ENCODE measurements at regions not wholly inside any gene's neighbourhood (a gene's known extent, or its start where the extent isn't known, plus 50 kb on each side); places are given as distances from the start of the nearest gene placed in this dataset.

GRCh38 chr1:22321917-22322316, 129.7 kb upstream of the ZBTB40 start:
- BruUV-seq (replicated peaks): no TSS peak
- no peak overlapping the region for H3K27ac ChIP-seq (ENCODE audit: insufficient read depth, low read depth, low read length)
- peaks cover 5% of the 10 kb centered on the region for H3K4me1 ChIP-seq (ENCODE audit: control insufficient read depth, extremely low read depth, insufficient read depth, low read length)
- H2AFZ ChIP-seq (ENCODE audit: low read depth, low read length): no peak overlapping the region
- H3K4me2 ChIP-seq (ENCODE audit: insufficient read depth, low read length): no peak overlapping the region
- H3K27me3 ChIP-seq (ENCODE audit: control insufficient read depth in 2 of 2, insufficient read depth in 2 of 2, low read length in 2 of 2): peaks cover 10 to 13% of the 10 kb centered on the region in 2 experiments
- H3K4me3 ChIP-seq (replicated peaks in 1 of 3; ENCODE audit: insufficient read depth in 1 of 3, low read depth in 1 of 3, low read length in 3 of 3): no peak overlapping the region
- TF ChIP-seq GATA2 (IDR thresholded peaks at IDR 0.05; ENCODE audit: insufficient read depth, insufficient read length, low read depth, low read length) (no peak), POLR2A (IDR thresholded peaks at IDR 0.05; ENCODE audit: low read depth, low read length) (no peak), MYC (IDR thresholded peaks at IDR 0.05; ENCODE audit: low read depth, low read length) (no peak), JUN (IDR thresholded peaks at IDR 0.05; ENCODE audit: borderline replicate concordance, insufficient read depth, insufficient read length, low read depth) (no peak), POLR2AphosphoS5 (IDR thresholded peaks at IDR 0.05; ENCODE audit: insufficient read depth, low read depth, low read length) (no peak), FOS (IDR thresholded peaks at IDR 0.05; ENCODE audit: borderline replicate concordance, insufficient read depth, low read length) (no peak), EZH2 (IDR thresholded peaks at IDR 0.05; ENCODE audit: borderline replicate concordance, low read depth, low read length, severe bottlenecking) (no peak)
- TF ChIP-seq, protein P1, sequence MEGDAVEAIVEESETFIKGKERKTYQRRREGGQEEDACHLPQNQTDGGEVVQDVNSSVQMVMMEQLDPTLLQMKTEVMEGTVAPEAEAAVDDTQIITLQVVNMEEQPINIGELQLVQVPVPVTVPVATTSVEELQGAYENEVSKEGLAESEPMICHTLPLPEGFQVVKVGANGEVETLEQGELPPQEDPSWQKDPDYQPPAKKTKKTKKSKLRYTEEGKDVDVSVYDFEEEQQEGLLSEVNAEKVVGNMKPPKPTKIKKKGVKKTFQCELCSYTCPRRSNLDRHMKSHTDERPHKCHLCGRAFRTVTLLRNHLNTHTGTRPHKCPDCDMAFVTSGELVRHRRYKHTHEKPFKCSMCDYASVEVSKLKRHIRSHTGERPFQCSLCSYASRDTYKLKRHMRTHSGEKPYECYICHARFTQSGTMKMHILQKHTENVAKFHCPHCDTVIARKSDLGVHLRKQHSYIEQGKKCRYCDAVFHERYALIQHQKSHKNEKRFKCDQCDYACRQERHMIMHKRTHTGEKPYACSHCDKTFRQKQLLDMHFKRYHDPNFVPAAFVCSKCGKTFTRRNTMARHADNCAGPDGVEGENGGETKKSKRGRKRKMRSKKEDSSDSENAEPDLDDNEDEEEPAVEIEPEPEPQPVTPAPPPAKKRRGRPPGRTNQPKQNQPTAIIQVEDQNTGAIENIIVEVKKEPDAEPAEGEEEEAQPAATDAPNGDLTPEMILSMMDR (IDR thresholded peaks at IDR 0.05; ENCODE audit: extremely low read depth in 1 of 2, insufficient read depth in 1 of 2, low read depth in 1 of 2, low read length in 2 of 2): no peak
- TF ChIP-seq, protein P2, sequence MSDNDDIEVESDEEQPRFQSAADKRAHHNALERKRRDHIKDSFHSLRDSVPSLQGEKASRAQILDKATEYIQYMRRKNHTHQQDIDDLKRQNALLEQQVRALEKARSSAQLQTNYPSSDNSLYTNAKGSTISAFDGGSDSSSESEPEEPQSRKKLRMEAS (IDR thresholded peaks at IDR 0.05; ENCODE audit: insufficient read depth, insufficient read length): no peak
- no peaks in the 10 kb centered on the region for H3K9me3 ChIP-seq (replicated peaks; ENCODE audit: control insufficient read depth, insufficient read depth, low read length)
- no peaks in the 10 kb centered on the region for H3K79me2 ChIP-seq (ENCODE audit: control insufficient read depth, insufficient read depth, low read length)
- intact Hi-C loops (cut with micrococcal nuclease) (no loop called here), dilution Hi-C loops (cut with MboI; ENCODE audit: extremely low pct_ligation_motif_present, low sequenced_read_pairs) (no loop called here)
- DNase-seq (ENCODE audit: low read depth, low spot score) (no peak), FAIRE-seq (no peak)
- no peak overlapping the region for H3K9ac ChIP-seq (replicated peaks; ENCODE audit: extremely low read depth, insufficient read depth, low read length)
- no peaks in the 10 kb centered on the region for H3K36me3 ChIP-seq (ENCODE audit: control insufficient read depth in 2 of 2, extremely low read depth in 1 of 2, insufficient read depth in 2 of 2, low read length in 2 of 2)
- no peaks in the 10 kb centered on the region for H3K9me1 ChIP-seq (replicated peaks; ENCODE audit: control insufficient read depth, extremely low read depth, insufficient read depth, low read length)
- ChIA-PET CTCF (no interaction called here), POLR2A (no interaction called here)
- H4K20me1 ChIP-seq (replicated peaks; ENCODE audit: control insufficient read depth, extremely low read depth, insufficient read depth, low read length): no peaks in the 10 kb centered on the region

All from endothelial cell of umbilical vein (primary cell).